HG03457 (cell line): ENCODE measurements at regions not wholly inside any gene's neighbourhood (a gene's known extent, or its start where the extent isn't known, plus 50 kb on each side); places are given as distances from the start of the nearest gene placed in this dataset.

ENCODE experiments used
- ATAC-seq: cut with Tn5 transposase; IDR thresholded peaks from one replicate; pipeline ENCODE4 v1.9.1; 2021; ENCODE audit warnings: moderate number of reproducible peaks; ENCODE audit not compliant: unreplicated experiment

DNA sequence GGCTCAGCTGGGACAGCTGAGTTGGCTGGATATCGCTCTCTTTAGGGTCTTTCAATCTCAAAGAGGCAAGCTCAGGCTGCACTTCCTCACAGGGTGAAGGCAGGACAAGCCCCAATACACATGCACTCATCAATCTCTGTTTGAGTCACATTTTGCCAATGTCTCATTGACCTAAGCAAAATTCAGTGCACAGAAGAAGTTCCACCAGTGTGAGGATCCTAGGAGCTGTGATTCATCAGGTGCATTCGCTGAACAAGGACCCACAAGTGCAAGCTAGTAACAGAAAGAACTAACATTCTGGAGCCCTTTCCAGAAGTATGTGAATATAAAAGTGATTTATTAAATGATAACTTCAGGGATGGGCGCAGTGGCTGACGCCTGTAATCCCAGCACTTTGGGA is 477.2 kb downstream of the GPAM start:
- ATAC-seq: no peak

- no peak for ATAC-seq
Observed at GRCh38 chr10:111707076-111707475, 476.5 kb downstream of the GPAM start.

- ATAC-seq: no peak
Observed at GRCh38 chr10:111709603-111710002, 474.0 kb downstream of the GPAM start.

DNA sequence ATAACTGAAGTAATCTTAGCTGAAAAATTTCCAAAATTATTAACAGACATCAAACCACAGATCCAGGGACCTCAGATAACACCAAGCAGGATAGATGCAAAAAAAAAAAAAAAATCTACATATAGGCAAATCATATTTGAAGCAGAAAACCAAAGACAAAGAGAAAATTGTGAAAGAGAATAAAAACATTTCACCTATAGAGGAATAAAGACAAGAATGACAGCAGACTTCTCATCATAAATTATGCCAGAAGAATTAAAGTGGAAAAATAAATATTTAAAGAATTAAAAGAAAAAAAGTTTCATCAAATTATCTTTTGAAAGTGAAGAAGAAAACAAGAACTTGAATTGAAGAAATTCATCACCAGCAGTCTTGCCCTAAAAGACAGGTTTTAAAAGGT is 467.5 kb downstream of the GPAM start:
- ATAC-seq: no peak

- ATAC-seq: no peak
Observed at GRCh38 chr10:111724121-111724520, 459.4 kb downstream of the GPAM start.

DNA sequence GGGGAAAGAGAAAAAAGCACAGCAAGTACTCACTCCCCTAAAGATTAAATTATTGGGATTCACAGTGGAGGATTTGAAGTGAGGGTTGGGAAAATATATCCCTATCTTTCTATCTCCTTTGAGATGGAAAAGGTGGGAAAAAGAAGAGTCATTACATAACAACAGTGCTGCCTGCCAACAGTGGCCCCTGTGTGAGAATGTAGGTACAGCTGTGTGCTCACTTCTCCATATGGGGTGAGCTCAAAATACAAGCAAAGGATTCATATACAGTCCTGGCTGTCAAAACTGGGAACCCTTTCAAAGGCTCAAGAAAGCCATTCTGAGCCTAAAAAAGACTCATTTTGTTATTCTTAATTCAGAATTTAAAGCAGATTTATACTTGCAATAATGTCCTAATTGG is 458.5 kb downstream of the GPAM start:
- no peak for ATAC-seq

GRCh38 chr10:111732166-111732785 is 451.3 kb downstream of the GPAM start:
- ATAC-seq: no peak

DNA sequence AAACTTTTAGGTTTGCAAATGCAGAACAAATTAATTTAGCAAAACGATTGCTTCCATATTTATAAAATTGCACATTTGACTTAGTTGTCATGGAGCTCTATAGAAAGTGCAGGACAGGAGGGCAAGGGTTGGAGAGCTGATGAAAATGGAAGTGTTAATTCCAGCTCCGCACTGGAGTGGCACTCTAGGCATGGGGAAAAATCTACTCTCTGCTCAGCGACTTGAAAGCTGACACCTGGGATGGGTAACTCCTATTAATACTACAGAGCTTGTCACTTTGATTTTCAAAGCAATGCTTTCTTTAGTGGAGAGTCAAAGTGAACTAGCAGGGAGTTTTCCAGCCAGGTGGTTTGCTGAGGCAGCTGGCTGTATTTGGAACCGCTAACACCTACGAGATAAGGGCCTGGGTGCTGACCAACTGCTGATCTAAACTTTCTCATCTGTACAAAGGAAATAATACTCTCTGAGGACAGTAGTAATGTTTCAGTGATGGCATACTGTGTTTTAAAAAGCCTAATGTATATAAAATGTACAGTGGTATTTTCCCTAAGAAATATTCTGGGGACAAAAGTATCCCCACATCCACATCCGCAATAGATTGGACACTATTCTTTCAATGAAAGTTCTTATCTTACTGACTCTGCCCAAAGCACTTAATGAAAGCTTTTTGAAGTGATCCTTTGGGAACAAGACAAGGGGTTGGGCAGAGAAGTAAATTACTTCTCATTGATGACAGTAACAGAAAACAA is 444.3 kb downstream of the GPAM start:
- ATAC-seq: no peak

DNA sequence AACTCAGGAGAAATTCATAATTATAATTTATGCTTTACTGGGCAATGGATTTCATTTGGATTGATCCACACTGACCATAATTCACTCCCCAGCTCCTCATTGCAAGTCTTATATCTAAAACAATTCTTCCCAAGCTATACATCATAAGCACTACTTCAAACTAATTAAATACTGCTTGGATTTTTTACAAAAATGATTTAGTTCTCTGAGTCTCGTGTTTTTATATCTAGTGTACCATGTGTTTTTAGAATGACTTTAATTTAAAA is 443.8 kb downstream of the GPAM start:
- ATAC-seq: no peak

DNA sequence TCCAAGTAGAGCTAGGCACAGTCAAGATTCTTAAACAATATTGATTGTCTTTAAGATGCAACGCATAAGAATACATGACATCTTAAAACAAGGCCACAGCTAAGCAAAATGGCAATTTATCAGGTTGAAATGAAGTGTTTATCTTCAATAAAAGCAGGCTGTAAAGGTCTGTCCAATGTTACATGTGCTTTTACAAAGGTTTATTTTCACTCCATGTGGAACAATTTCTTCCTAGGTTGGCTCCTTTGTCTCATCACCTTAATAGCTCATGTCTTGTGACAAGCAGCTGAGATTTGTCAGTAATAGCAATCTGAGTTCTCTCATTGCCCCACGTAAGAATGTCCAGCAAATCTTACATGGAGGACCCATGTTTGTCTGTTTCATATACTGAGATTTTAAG is 437.6 kb downstream of the GPAM start:
- no peak for ATAC-seq

- no peak for ATAC-seq
Observed at GRCh38 chr10:111747751-111748150, 435.8 kb downstream of the GPAM start.

- ATAC-seq: no peak
Observed at GRCh38 chr10:111748184-111748583, 435.4 kb downstream of the GPAM start.

DNA sequence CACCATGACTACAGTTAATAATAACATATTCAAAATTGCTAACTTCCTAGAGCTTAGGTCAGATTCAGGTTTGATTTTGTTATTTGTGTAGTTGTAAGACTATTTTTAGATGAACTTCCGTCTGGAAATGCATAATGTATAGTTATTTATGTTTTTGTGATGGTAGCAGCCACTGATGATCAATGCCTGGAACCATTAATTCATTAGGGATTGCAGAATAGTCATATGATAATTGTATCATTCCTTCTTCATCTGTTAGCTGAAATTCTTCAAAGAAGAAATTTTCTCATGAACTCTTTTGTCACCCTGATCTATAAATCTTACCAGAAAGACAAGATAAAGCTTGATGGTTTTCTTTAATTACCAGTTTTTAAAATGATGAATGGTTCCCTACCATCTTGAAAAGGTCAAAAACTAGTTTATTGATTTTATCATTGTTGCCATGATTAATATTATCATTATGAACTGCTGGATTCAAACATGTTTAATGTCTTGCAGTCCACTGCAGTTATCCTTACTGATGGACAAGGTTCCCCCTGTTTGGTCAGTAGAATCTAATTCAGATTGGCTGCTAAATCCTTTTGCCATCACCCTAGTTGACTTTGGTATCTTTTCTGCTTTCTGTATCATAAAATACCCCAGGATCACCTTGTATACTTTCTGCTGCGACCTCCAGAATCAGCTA is 433.3 kb downstream of the GPAM start:
- ATAC-seq: no peak

DNA sequence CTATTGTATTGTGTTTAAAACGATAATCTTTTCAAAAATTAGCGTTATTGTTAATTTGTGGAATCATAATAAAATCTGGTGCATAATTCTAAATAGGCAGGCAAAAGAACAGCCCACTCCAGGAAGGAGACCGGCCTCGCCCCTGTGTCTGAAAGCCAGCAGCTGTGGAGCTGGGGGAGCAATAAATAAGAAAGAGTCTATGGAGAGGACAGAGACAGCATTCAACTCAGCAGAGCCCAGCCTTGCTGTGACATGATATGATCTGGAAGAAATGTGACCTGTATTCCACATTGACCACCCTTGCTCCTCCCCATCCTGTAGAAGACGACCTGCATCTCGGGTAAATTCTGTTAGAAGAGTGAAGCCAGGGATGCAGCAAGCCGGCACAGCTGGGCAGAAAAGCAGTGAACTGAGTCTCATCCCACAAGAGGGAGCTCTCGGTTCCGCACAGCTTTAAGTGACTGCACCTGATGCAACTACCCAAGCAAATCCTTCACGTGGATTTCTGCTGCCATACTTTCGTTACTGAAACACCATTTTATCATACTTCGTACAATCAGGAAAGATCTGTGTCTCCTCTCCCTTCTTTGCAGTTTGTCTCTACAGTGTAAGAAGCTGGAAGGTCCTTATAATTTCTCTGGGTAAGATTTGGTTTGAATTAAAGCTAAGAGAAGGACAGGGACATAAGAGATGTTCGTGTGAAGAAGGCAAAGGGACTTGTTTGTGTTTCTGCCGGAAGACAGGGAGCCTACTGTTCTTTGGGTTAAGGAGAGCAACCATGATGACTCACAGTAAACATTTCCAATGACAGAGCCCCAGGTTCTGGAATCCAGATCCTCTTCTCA is 427.1 kb downstream of the GPAM start:
- no peak for ATAC-seq

DNA sequence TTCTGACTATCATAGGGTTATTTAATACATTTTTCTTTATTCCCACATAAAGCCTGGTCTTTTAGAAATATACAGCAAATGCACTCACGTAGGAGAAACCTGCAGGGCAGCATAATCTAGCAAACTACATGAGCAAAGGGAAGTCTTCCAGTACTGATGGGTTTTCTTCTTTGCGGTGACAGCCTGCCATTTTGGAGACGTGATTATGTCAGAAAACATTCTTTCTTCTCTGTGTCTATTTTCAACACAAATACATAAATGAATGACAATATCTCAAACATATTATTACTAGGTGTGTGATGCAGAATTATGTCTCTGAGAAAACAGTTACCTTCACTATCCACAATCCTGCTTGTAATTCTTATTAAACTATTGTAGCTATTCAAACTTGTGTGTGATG is 425.0 kb downstream of the GPAM start:
- ATAC-seq: no peak

DNA sequence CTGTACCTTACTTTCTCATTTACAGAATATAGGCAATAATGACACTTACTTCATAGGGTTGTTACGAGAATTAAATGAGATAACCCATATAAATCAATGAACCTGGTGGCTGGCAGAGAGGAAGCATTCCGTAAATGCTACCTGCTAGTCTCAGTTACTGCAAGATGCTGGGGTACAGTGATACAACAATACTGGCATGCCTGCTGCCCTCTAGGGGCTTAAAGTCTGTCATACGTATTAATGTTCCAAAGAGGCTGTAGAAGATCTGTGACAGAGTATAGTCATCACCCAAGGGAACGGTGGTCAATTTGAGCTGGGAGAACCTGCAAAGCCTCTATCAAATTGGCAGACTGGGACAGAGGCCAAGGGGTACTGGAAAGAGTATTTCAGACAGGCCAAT is 421.5 kb downstream of the GPAM start:
- ATAC-seq: no peak

DNA sequence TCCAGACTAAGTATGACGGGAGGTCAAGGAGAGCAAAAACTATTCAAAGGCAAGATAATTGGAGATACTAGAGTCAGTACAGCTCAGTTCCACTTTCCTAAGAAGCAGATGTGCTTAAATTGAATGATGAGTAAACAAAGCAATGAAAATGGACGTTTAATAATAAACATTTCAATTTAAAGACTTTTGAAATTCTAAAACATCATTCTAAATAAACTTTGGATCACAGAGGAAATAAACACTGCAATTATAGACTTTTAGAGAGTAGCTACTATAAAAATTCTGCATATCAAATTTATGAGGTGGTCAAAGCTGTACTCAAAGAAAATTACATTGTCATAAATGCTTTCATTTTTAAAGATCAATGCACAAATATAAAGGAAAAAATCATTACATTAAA is 418.3 kb downstream of the GPAM start:
- no peak for ATAC-seq

GRCh38 chr10:111766464-111766863 is 417.1 kb downstream of the GPAM start:
- ATAC-seq: no peak

- no peak for ATAC-seq
Observed at GRCh38 chr10:111767661-111768060, 415.9 kb downstream of the GPAM start.

DNA sequence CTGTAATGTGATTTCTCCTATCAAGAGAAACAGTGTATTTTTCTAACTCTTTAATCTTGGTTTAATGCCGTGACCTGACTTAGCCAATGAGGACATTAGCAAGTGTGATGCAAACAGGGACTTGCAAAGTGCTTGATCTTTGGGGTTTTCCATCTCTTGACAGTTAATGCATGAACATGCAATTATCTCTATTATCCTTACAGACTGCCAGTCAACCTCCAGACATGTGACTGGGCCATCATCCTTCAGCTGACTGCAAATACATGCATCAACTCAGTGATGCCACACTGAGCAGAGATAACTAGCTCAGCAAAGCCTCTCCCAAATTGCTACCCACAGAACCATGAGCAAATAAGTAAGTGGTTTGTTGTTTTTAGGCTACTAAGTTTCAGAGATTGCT is 409.6 kb downstream of the GPAM start:
- no peak for ATAC-seq

GRCh38 chr10:111774486-111774885 is 409.1 kb downstream of the GPAM start:
- ATAC-seq: no peak

DNA sequence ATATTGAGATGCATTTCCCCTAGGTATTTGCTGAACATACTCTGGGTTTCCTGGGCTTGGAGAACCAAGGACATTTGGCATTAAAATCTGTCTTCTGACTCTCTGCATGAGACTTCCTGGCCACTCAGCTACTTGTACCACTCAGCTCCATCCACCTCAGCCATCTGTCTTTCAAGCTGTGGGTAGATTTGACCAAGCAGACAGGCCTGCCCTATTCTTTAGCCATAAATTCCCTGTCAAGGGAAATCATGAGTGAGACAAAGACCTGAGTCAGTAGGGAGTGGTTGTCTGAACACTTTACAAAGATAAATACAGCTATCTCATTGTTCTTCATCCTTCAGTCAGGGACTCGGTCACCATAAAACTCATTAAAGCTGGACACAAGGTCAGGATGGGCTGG is 399.1 kb downstream of the GPAM start:
- ATAC-seq: no peak
